NCI-H82 (cell line): ENCODE measurements at regions not wholly inside any gene's neighbourhood (a gene's known extent, or its start where the extent isn't known, plus 50 kb on each side); places are given as distances from the start of the nearest gene placed in this dataset.

Experiments
- DNase-seq: peaks from one replicate; lab custom pipeline; 2025; lab: John Stamatoyannopoulos, UW

- no peak for DNase-seq
These were observed 130.3 kb downstream of the BUD13 start for GRCh38 chr11:116642481-116642880.

DNA sequence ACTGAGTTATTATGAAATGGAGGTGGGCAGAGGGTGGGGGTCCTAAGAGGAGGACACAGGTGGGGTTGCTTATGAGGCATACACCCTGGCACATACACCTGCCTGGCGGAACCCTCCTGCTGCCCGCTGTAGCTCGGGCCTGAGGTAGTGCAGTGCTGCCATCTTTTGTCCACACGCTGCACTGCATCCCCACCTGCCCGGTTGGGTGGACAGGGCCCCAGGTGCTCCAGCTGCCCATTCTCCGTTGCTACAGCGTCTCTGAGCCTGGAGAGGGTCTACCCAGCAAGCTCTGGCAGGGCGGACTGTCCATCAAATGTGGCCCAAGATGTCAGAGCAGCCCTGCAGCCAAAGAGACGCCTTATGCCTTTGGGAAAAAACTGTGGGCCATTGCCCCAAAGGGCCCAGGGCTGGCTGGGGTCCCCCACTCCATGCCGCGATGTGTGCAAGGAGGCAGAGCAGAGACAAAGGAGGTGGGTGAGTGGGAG, 131.2 kb downstream of the BUD13 start:
- peak; percentile 70 for DNase-seq

- no peak for DNase-seq
These were observed 132.0 kb downstream of the BUD13 start for GRCh38 chr11:116640641-116641402.

- no peak for DNase-seq
These were observed 134.3 kb downstream of the BUD13 start for GRCh38 chr11:116638463-116638862.

DNA sequence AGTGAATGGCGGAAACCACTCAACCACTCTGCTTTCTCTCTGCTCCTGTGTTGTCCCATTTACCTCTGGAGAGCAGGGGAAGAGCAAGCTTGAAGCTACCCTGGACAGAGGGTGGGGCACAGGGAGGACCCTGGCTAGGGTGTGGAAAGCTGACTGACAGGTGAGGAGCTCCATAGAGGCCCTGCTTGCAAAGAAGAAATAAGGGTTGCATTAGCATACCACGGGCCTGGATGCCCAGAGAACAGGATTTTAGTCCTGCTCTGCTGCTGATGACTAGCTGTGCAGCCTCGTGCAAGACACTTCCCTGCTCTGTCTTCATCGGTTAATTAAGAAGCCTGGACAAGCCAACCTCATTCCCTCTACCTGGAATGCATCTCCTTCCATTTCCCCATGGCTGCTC, 135.0 kb downstream of the BUD13 start:
- no peak for DNase-seq

GRCh38 chr11:116636341-116636929, 136.4 kb downstream of the BUD13 start:
- DNase-seq = no peak

GRCh38 chr11:116631201-116631600, 141.6 kb downstream of the BUD13 start:
- no peak for DNase-seq

DNA sequence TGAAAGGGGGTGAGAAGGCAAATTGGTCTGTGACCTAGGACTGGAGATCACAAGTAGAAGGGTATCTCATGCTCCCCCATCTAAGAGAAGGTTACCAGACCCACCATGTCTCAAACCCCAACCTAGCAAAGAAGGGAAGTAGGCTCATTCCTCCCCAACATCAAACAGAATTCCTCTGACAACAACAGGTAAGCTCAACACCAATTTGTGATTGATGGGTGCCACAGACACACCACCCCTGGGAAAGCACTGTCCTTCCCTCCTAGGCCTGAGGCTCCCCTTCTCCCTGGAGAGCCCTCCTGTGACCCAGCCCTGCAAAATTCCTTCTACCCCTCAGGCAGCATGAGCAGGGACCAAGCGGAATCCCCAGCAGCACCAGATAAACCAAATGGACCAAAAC, 154.3 kb downstream of the BUD13 start:
- DNase-seq = no peak

- DNase-seq = no peak
These were observed 157.4 kb downstream of the BUD13 start for GRCh38 chr11:116615211-116615865.

DNA sequence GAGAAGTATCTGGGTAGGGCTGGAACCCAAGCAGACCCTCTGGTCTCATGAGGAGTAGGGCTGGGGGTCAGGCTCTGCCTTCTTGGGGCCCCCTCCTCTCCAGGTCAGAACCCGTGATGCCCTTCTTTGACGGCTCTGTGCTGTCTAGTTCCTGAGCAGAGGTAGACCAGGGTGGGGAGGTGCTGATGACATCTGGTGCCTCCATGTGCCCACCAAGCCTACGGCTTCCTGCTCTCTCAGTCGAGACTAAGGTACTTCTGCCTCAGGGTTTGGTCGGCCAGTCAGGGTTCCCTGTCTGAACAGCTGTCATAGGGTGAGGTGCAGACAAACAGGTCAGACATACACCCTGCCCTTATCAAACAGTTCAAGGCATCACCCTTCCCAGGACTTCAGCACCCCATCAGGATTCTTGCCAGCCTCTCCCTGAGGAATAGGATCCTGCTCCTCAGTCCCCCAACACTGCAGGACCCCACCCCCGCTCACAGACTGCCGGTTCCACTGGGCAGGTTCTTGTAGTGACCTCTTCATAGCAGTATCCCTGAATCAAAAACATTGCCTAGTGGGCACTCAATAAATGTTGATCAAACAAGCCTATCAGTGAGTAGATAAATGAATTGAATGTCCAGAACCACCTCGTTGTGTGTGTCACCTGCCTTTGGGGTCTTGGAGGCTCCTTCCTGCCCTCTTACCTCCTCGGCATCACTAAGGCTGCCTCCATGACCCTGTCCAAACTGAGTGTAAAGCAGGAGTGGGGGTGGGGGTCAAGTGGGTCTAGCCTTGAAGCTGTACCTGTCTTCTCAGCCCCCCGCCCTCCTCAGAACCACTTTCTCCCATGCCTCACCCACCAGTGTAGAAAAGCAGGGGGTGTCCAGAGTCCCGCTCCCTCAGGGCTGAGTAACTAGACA, 158.2 kb downstream of the BUD13 start:
- DNase-seq = no peak

DNA sequence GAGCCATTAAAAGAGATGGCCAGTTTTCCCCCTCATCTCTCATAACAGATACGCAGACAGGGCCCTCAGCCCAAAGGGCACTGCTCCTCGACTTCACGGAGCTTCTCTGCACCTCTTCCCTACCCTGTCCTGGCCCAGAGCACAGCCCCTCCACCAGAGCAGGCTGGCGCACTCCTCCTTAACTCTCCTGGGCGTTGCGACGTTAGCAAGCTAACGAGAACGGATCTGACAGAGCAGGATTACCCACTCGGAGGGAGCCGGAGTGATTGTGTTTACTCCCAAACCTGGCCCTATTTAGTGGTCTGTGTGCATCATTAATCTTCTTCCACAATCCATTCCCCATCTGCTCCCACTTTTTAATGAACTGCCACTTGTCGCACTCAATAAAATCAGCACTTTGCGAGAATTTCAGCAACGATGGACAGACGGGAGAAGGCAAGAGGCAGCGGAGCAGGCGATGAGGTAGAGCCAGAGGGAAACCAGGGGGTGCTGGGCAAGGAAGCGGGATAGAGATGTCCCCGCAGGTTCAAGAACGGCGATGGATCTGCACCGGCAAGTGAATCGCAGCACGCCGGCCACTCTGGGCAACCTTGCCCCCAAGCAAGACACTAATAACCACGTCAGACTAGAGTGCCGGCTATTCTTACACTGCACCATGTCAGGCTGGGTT, 159.4 kb downstream of the BUD13 start:
- DNase-seq = peak; percentile 94

GRCh38 chr11:116611998-116612620, 160.7 kb downstream of the BUD13 start:
- no peak for DNase-seq

- peak; percentile 57 for DNase-seq
These were observed 162.6 kb downstream of the BUD13 start for GRCh38 chr11:116610190-116610589.

DNA sequence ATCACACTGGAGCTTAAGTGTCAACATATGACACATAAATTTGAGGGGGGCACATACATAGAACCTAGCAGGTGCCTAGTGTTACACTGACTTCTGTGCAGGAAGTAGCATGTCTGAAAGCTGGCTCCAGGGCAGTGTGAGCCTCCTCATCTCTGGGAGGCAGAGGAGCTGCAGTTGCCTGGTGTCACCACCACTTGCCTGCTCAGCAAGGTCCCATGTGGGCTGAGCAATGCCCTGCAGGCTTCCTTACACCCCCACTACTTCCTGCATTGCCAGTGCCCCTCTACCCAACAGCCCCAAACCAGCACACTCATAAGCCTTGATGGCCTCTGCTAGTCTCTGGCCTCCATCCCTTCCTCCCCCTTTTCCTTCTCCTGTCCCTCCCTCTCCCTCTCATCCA, 165.8 kb downstream of the BUD13 start:
- DNase-seq = peak; percentile 60

GRCh38 chr11:116605543-116606459, 167.0 kb downstream of the BUD13 start:
- peak; percentile 51 for DNase-seq

- no peak for DNase-seq
These were observed 169.0 kb downstream of the BUD13 start for GRCh38 chr11:116603728-116604323.

GRCh38 chr11:116602637-116602942, 170.2 kb downstream of the BUD13 start:
- DNase-seq = peak; percentile 64

DNA sequence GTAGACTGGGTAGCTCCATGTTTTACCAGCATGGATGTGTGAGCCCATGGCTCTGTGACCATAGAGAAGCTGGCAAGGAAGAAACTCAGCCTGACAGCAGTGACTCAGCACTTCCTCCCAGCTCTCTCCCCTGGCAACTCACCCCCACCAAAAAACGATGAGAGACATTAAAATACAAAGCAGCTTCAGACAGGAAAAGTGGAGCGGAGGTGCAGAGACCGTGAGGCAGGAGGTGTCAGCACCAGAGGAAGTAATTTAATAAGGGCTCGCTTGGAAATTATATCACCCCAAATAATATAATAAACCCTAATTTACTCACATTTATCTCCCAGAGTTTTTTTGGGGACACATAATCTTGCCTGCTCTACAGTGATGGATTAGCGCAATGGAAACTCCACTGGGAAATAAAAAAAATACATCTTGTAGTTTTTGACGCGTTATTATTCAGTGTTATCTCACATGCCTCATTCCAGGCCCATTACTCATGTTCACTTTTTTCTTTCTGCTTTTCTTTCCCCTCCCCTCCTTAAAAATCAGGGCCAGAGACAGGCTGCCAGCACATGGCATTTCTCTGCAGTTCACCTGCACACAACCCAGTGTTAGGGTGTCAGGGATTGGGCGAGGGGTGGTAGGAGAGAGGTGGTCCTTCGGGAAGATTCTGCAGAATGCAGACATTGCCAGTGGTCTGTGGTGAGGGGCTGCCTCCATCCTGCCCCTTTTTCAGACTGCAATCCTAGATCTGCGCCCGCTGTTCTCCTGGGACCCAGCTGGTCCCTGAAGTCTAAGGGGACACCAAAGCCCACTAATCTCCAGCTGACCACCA, 170.8 kb downstream of the BUD13 start:
- DNase-seq = no peak

- DNase-seq = peak; percentile 15
These were observed 171.9 kb downstream of the BUD13 start for GRCh38 chr11:116600930-116601329.
